Mucosa of gallbladder (tissue), 1 donor: ENCODE measurements at regions not wholly inside any gene's neighbourhood (a gene's known extent, or its start where the extent isn't known, plus 50 kb on each side); places are given as distances from the start of the nearest gene placed in this dataset.
"Not testable (repeated sequence)": the region's sequence is repeated elsewhere in the genome, so short reads cannot be mapped to it uniquely, and the experiment has no call there.

Experiments
- DNase-seq: peaks from one replicate; pipeline ENCODE4 v3.0.0-alpha.2; 2020; ENCODE audit warnings: low spot score
- donor health status: DM: no; HTN: no; CAD: no.

DNA sequence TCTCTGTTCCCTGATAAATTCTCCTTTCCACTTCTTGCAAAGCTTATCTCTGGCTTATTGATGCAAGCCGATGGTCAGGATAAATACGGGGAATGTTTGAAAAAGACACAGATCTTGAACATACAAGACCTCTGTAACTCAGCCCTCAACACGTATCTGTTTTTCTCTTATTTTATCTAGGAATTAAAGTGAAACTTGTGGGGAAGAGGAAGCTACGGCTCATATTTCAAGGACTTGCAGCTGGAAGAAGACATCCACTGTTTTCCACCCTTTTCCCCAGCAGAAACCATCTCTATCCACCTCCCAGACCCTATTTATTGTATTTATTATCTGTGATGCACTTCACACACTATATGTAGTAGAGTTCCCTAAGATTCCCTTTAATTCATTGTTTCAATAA is 98.4 kb upstream of the TANK start:
- no peak for DNase-seq

GRCh38 chr2:161063157-161063945 is 96.9 kb upstream of the TANK start:
- peak; percentile 81 for DNase-seq

DNA sequence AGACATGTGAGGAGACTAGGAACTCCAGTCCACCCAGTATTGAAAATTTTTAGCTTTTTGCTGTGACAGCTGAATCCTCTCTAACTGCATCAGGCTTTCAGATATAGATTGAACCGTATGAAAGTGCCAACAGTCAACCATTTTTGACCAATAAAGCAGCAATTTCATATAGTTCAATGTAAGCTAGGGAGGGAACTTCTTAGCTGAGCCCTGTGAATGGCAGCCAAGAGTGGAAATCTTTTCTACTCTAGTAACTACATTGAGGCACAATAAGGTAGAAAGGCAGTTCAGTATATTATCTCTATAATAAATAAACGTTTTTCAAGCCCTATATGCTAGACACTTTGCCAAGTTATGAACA is 96.3 kb upstream of the TANK start:
- no peak for DNase-seq

DNA sequence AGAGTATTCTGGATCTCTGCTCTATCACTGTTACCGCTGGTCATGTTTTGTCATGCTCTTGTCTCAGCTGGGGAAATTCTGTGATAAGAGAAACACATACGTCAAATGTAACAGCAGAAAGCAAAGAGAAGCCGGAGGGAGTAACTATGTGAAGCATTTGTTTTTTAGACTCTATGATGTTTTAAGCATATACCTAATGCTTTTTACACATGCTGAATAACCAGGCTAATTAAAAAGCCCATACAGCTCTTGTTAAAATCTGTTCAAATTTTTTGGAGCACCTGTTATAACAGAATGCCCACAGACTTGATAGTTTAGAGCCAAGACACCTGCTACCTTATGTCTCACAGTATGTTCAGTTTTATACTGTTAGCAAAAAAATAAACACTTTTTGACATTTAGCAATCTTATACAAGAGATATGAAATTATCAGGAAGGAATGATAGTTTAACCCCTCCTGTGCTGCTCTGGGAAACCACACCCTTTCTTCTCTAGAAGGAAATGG is 92.3 kb upstream of the TANK start:
- DNase-seq: no peak

GRCh38 chr2:161068670-161069069 is 91.6 kb upstream of the TANK start:
- no peak for DNase-seq

DNA sequence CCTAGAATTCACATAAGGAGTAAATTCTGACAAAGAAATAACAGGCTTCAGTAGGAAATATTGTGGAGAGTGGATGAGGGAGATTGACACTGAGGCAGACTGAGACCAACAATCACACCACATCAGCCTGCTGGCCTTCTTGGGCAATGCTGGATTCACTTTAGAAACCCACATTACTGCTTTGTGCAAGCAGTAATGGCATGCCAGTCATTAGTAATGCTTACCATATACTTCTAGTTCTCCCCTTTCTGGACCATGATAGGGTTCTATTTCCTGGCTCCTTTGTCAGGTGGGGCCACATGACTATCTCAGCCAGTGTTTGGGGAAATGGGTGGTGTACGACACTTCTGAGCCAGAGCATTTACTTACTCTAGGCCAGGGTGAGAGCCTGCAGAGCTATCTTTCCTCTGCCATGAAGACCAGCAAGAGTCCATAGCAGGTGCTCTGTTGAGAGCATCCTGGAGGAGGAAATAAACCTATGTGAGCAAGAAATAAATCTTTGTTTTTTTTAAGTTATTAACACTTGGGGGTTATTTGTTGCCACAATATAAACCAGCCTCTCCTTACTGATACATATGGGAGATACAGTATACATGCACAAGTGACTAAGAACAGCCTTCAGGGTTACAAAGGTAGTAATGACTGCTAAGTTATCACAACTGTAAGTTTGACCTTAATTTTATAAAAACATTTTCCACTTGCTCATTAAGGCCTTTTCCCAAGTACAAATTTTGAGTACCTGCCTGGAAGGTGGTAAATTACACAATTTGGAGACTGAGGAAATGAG is 89.3 kb upstream of the TANK start:
- DNase-seq: no peak

GRCh38 chr2:161072436-161072835 is 87.8 kb upstream of the TANK start:
- DNase-seq: not testable (repeated sequence)

DNA sequence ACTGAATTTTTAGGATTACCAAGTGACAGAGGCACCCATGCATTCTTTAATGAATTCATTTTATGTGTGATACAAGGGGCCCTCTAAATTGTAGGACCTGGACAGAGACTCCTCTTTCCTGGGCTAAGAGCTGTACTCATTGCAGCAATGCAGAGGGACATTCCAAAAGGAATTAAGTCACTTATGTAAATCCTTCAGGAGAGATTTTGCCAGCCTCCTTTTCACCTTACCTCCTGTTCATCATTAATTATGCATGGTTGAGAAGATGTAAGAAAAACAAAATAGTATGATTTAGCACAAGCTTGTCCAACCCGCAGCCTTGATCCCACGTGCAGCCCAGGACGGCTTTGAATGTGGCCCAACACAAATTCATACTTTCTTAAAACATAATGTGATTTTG is 84.5 kb upstream of the TANK start:
- DNase-seq: no peak

DNA sequence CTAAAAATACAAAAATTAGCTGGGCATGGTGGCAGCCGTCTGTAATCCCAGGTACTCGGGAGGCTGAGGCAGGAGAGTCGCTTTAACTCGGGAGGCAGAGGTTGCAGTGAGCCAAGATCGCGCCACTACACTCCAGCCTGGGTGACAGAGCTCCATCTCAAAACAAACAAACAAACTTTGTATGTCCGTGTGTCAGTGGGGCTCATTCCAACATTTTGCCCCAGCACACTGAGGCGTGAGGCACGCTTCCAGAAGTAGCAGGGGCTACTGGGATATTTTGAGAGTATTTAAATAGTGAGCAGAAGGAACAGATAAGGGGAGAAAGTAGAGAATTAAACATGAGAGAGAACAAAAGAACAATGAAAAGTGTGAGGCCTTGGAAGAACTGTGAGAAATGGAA is 83.3 kb upstream of the TANK start:
- no peak for DNase-seq

GRCh38 chr2:161077367-161078210 is 82.6 kb upstream of the TANK start:
- peak; percentile 38 for DNase-seq

- no peak for DNase-seq
Observed at GRCh38 chr2:161078211-161078539, 82.1 kb upstream of the TANK start.

DNA sequence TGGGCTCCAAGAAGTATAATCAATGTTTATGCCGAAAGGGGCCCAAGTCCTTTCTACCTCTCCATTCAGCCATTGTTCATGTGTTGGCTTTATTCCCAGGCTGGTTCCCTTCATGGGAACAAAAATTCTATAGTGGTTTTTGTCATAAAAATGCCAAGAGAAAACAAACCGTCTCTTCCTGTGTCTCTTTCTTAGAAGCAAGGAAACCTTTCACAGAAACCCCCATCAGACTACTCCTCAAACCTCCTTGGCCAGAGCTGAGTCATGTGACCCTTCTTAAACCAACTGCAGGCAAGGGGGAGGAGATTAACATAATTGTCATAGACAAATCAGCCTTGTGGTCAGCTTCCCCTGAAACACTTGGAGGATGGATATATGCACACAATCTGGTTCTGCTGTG is 75.1 kb upstream of the TANK start:
- no peak for DNase-seq

DNA sequence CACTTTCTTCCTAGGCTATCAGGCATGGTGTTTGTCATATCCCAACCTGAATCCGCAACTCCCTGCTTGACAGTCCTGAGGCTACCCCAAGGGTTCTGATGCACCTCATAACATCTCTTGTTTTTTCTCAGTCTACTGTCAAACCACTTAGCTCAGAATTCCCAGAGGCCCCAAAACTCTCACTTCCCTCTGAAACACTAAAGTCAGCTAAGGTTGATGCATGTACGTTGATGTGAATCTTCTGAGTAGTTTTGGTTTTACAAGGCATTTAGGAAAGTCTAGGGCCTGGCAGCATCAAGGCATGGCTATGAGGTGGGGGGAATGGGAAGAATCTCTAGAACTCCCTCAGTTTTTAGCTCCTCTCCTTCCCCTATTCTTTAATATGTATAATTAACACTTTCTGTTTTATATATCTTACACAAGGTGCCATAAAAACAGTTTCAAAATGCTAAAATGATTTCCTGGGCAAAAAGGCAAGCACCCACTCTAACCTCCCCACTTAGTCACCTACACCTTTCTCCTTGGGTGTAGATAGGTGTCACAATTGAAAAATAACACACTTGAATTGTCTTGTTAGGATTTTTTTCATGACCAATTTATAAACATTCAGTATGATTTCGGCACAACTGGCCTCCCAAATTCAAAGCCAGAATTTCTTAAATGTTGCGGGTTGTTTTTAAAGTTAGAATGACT is 71.4 kb upstream of the TANK start:
- DNase-seq: no peak

GRCh38 chr2:161090411-161090810 is 69.8 kb upstream of the TANK start:
- DNase-seq: no peak

- no peak for DNase-seq
Observed at GRCh38 chr2:161095314-161095713, 64.9 kb upstream of the TANK start.

- no peak for DNase-seq
Observed at GRCh38 chr2:161096336-161096735, 63.9 kb upstream of the TANK start.

GRCh38 chr2:161097157-161097556 is 63.1 kb upstream of the TANK start:
- DNase-seq: no peak

- no peak for DNase-seq
Observed at GRCh38 chr2:161100211-161100895, 59.9 kb upstream of the TANK start.

DNA sequence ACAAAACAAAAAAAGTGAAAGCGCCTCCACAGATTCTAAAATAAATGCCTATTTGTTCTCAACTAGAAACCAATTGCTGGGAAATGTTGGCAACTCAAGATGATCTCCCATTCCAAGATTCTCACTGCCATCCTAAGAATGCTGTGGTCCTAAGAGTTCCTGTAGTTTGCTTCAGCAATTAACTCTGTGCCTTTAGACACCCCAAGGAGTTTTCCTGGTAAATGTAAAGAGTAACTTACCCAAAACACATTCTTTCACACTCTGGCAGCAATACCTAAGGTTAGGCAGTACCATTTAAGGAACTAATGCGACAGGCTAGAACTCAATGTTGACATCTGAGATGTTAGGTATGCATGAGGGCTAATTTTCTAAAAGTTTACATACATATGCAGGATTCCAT is 58.8 kb upstream of the TANK start:
- no peak for DNase-seq

GRCh38 chr2:161102770-161103450 is 57.3 kb upstream of the TANK start:
- DNase-seq: no peak

- DNase-seq: no peak
Observed at GRCh38 chr2:161103451-161103831, 56.8 kb upstream of the TANK start.
